ENCODE measurements at regions not wholly inside any gene's neighbourhood (a gene's known extent, or its start where the extent isn't known, plus 50 kb on each side); places are given as distances from the start of the nearest gene placed in this dataset.

GRCh38 chr5:100186181-100186580 lies 349.0 kb upstream of the FAM174A start:
- no peak for ATAC-seq
- TF ChIP-seq CREB5 (CRISPR knock-in tag; IDR thresholded peaks at IDR 0.05; ENCODE audit: low read depth) (no peak), GLIS3 (CRISPR knock-in tag; IDR thresholded peaks at IDR 0.05) (no peak), BACH2 (CRISPR knock-in tag; IDR thresholded peaks at IDR 0.05; ENCODE audit: borderline replicate concordance) (no peak), ISL1 (CRISPR knock-in tag; IDR thresholded peaks at IDR 0.05) (no peak), TCF4 (CRISPR knock-in tag; IDR thresholded peaks at IDR 0.05; ENCODE audit: borderline replicate concordance) (no peak), ARNTL (CRISPR knock-in tag; IDR thresholded peaks at IDR 0.05; ENCODE audit: borderline replicate concordance, low read depth) (no peak), ZC3H10 (CRISPR knock-in tag; IDR thresholded peaks at IDR 0.05) (no peak), ZNF70 (CRISPR knock-in tag; IDR thresholded peaks at IDR 0.05) (no peak), ZNF565 (CRISPR knock-in tag; conservative IDR thresholded peaks at IDR 0.05; ENCODE audit: low read depth) (no peak)

GRCh38 chr5:100182402-100182801 lies 352.8 kb upstream of the FAM174A start:
- TF ChIP-seq ESRRG (CRISPR knock-in tag; IDR thresholded peaks at IDR 0.05) (no peak), OSR1 (CRISPR knock-in tag; IDR thresholded peaks at IDR 0.05) (no peak), BACH2 (CRISPR knock-in tag; IDR thresholded peaks at IDR 0.05; ENCODE audit: borderline replicate concordance) (no peak), ISL1 (CRISPR knock-in tag; IDR thresholded peaks at IDR 0.05) (no peak), CREB5 (CRISPR knock-in tag; IDR thresholded peaks at IDR 0.05; ENCODE audit: low read depth) (no peak), CSDC2 (CRISPR knock-in tag; IDR thresholded peaks at IDR 0.05) (no peak), ZNF8 (CRISPR knock-in tag; IDR thresholded peaks at IDR 0.05) (no peak), ZFP30 (CRISPR knock-in tag; IDR thresholded peaks at IDR 0.05) (no peak), ZC3H10 (CRISPR knock-in tag; IDR thresholded peaks at IDR 0.05) (no peak), ARNTL (CRISPR knock-in tag; IDR thresholded peaks at IDR 0.05; ENCODE audit: borderline replicate concordance, low read depth) (no peak)
- no peak for ATAC-seq

- ATAC-seq: no peak
These were observed 359.8 kb upstream of the FAM174A start for GRCh38 chr5:100175346-100175745.

More at GRCh38 chr5:100175346-100175745, 359.8 kb upstream of the FAM174A start:
- TF ChIP-seq ZNF8 (CRISPR knock-in tag; IDR thresholded peaks at IDR 0.05) (no peak), POU6F1 (CRISPR knock-in tag; IDR thresholded peaks at IDR 0.05; ENCODE audit: borderline replicate concordance, low read depth) (no peak), ZC3H10 (CRISPR knock-in tag; IDR thresholded peaks at IDR 0.05) (no peak), PATZ1 (CRISPR knock-in tag; IDR thresholded peaks at IDR 0.05; ENCODE audit: borderline replicate concordance) (no peak), OSR1 (CRISPR knock-in tag; IDR thresholded peaks at IDR 0.05) (no peak), ZFP30 (CRISPR knock-in tag; IDR thresholded peaks at IDR 0.05) (no peak), SNAI2 (CRISPR knock-in tag; IDR thresholded peaks at IDR 0.05) (no peak), TOX (CRISPR knock-in tag; IDR thresholded peaks at IDR 0.05; ENCODE audit: borderline replicate concordance) (no peak), CREB5 (CRISPR knock-in tag; IDR thresholded peaks at IDR 0.05; ENCODE audit: low read depth) (no peak), TSHZ2 (CRISPR knock-in tag; IDR thresholded peaks at IDR 0.05) (no peak), GLIS3 (CRISPR knock-in tag; IDR thresholded peaks at IDR 0.05) (no peak), ISL1 (CRISPR knock-in tag; IDR thresholded peaks at IDR 0.05) (no peak), ZFP3 (CRISPR knock-in tag; IDR thresholded peaks at IDR 0.05) (no peak), TCF4 (CRISPR knock-in tag; IDR thresholded peaks at IDR 0.05; ENCODE audit: borderline replicate concordance) (no peak), ZNF70 (CRISPR knock-in tag; IDR thresholded peaks at IDR 0.05) (no peak), BACH2 (CRISPR knock-in tag; IDR thresholded peaks at IDR 0.05; ENCODE audit: borderline replicate concordance) (no peak), CSDC2 (CRISPR knock-in tag; IDR thresholded peaks at IDR 0.05) (no peak), ESRRG (CRISPR knock-in tag; IDR thresholded peaks at IDR 0.05) (no peak), ZNF565 (CRISPR knock-in tag; conservative IDR thresholded peaks at IDR 0.05; ENCODE audit: low read depth) (no peak), PPARA (CRISPR knock-in tag; IDR thresholded peaks at IDR 0.05; ENCODE audit: borderline replicate concordance) (no peak)

Measured in SK-N-SH treated with all-trans-retinoic acid at 6 μM for 48 hours (cell line).